ENCODE measurements at regions not wholly inside any gene's neighbourhood (a gene's known extent, or its start where the extent isn't known, plus 50 kb on each side); places are given as distances from the start of the nearest gene placed in this dataset.

- Histone ChIP-seq H3K27ac (ENCODE audit: low read length) (no peak overlapping the region), H3K4me3 (ENCODE audit: low read length) (no peak overlapping the region), H3K9ac (ENCODE audit: low read depth, low read length) (no peak overlapping the region), H3K4me1 (ENCODE audit: insufficient read depth, low read length) (no peaks in the 10 kb centered on the region), H3K9me3 (ENCODE audit: insufficient read depth, low read depth, low read length) (no peaks in the 10 kb centered on the region), H3K27me3 (ENCODE audit: insufficient read depth, low read length) (no peaks in the 10 kb centered on the region; the same call in 1 of the 2 replicates), H3K36me3 (ENCODE audit: insufficient read depth, low read depth, low read length) (no peaks in the 10 kb centered on the region)
Measured at GRCh38 chr2:45127321-45127720, 118.1 kb upstream of the SIX2 start.

- Histone ChIP-seq H3K9ac (ENCODE audit: low read depth, low read length) (no peak overlapping the region), H3K27me3 (ENCODE audit: insufficient read depth, low read length) (no peaks in the 10 kb centered on the region; the same call in 1 of the 2 replicates), H3K9me3 (ENCODE audit: insufficient read depth, low read depth, low read length) (no peaks in the 10 kb centered on the region), H3K36me3 (ENCODE audit: insufficient read depth, low read depth, low read length) (no peaks in the 10 kb centered on the region), H3K27ac (ENCODE audit: low read length) (no peak overlapping the region), H3K4me1 (ENCODE audit: insufficient read depth, low read length) (no peaks in the 10 kb centered on the region), H3K4me3 (ENCODE audit: low read length) (no peak overlapping the region)
Measured at GRCh38 chr2:45125232-45125631, 116.0 kb upstream of the SIX2 start.

GRCh38 chr2:45124456-45124855 is 115.2 kb upstream of the SIX2 start:
- Histone ChIP-seq H3K4me1 (ENCODE audit: insufficient read depth, low read length) (no peaks in the 10 kb centered on the region), H3K27me3 (ENCODE audit: insufficient read depth, low read length) (no peaks in the 10 kb centered on the region; the same call in 1 of the 2 replicates)

GRCh38 chr2:45123521-45124191 is 114.4 kb upstream of the SIX2 start:
- Histone ChIP-seq H3K27me3 (ENCODE audit: insufficient read depth, low read length) (no peaks in the 10 kb centered on the region; the same call in 1 of the 2 replicates), H3K36me3 (ENCODE audit: insufficient read depth, low read depth, low read length) (no peaks in the 10 kb centered on the region), H3K9ac (ENCODE audit: low read depth, low read length) (no peak overlapping the region), H3K4me3 (ENCODE audit: low read length) (no peak overlapping the region), H3K9me3 (ENCODE audit: insufficient read depth, low read depth, low read length) (no peaks in the 10 kb centered on the region), H3K27ac (ENCODE audit: low read length) (no peak overlapping the region), H3K4me1 (ENCODE audit: insufficient read depth, low read length) (no peaks in the 10 kb centered on the region)

More at GRCh38 chr2:45124456-45124855, 115.2 kb upstream of the SIX2 start:
- Histone ChIP-seq H3K27ac (ENCODE audit: low read length) (no peak overlapping the region), H3K4me3 (ENCODE audit: low read length) (no peak overlapping the region), H3K9ac (ENCODE audit: low read depth, low read length) (no peak overlapping the region), H3K36me3 (ENCODE audit: insufficient read depth, low read depth, low read length) (no peaks in the 10 kb centered on the region), H3K9me3 (ENCODE audit: insufficient read depth, low read depth, low read length) (no peaks in the 10 kb centered on the region)

- no peaks in the 10 kb centered on the region for H3K4me1 ChIP-seq (ENCODE audit: insufficient read depth, low read length)
- no peaks in the 10 kb centered on the region for H3K36me3 ChIP-seq (ENCODE audit: insufficient read depth, low read depth, low read length)
- no peaks in the 10 kb centered on the region for H3K9me3 ChIP-seq (ENCODE audit: insufficient read depth, low read depth, low read length)
- no peaks in the 10 kb centered on the region for H3K27me3 ChIP-seq (ENCODE audit: insufficient read depth, low read length)
- no peak overlapping the region for H3K4me3 ChIP-seq (ENCODE audit: low read length)
- H3K9ac ChIP-seq (ENCODE audit: low read depth, low read length): no peak overlapping the region
- no peak overlapping the region for H3K27ac ChIP-seq (ENCODE audit: low read length)
Measured at GRCh38 chr2:45123065-45123464, 113.8 kb upstream of the SIX2 start.

- H3K36me3 ChIP-seq (ENCODE audit: insufficient read depth, low read depth, low read length): no peaks in the 10 kb centered on the region
- H3K9me3 ChIP-seq (ENCODE audit: insufficient read depth, low read depth, low read length): no peaks in the 10 kb centered on the region
- H3K4me3 ChIP-seq (ENCODE audit: low read length): no peak overlapping the region
- no peak overlapping the region for H3K9ac ChIP-seq (ENCODE audit: low read depth, low read length)
- H3K27ac ChIP-seq (ENCODE audit: low read length): no peak overlapping the region
- no peaks in the 10 kb centered on the region for H3K27me3 ChIP-seq (ENCODE audit: insufficient read depth, low read length)
- H3K4me1 ChIP-seq (ENCODE audit: insufficient read depth, low read length): no peaks in the 10 kb centered on the region
Measured at GRCh38 chr2:45121236-45121927, 112.1 kb upstream of the SIX2 start.

- Histone ChIP-seq H3K27me3 (ENCODE audit: insufficient read depth, low read length) (no peaks in the 10 kb centered on the region), H3K27ac (ENCODE audit: low read length) (no peak overlapping the region), H3K4me3 (ENCODE audit: low read length) (no peak overlapping the region), H3K9ac (ENCODE audit: low read depth, low read length) (no peak overlapping the region), H3K4me1 (ENCODE audit: insufficient read depth, low read length) (no peaks in the 10 kb centered on the region), H3K9me3 (ENCODE audit: insufficient read depth, low read depth, low read length) (no peaks in the 10 kb centered on the region), H3K36me3 (ENCODE audit: insufficient read depth, low read depth, low read length) (no peaks in the 10 kb centered on the region)
Measured at GRCh38 chr2:45120546-45120945, 111.3 kb upstream of the SIX2 start.

GRCh38 chr2:45119855-45120254 is 110.6 kb upstream of the SIX2 start:
- no peaks in the 10 kb centered on the region for H3K9me3 ChIP-seq (ENCODE audit: insufficient read depth, low read depth, low read length)
- H3K36me3 ChIP-seq (ENCODE audit: insufficient read depth, low read depth, low read length): no peaks in the 10 kb centered on the region
- no peaks in the 10 kb centered on the region for H3K27me3 ChIP-seq (ENCODE audit: insufficient read depth, low read length)
- no peak overlapping the region for H3K4me3 ChIP-seq (ENCODE audit: low read length)
- H3K4me1 ChIP-seq (ENCODE audit: insufficient read depth, low read length): no peaks in the 10 kb centered on the region
- no peak overlapping the region for H3K9ac ChIP-seq (ENCODE audit: low read depth, low read length)
- H3K27ac ChIP-seq (ENCODE audit: low read length): no peak overlapping the region

- Histone ChIP-seq H3K9ac (ENCODE audit: low read depth, low read length) (no peak overlapping the region), H3K27ac (ENCODE audit: low read length) (no peak overlapping the region), H3K4me1 (ENCODE audit: insufficient read depth, low read length) (no peaks in the 10 kb centered on the region), H3K27me3 (ENCODE audit: insufficient read depth, low read length) (no peaks in the 10 kb centered on the region), H3K9me3 (ENCODE audit: insufficient read depth, low read depth, low read length) (no peaks in the 10 kb centered on the region), H3K4me3 (ENCODE audit: low read length) (no peak overlapping the region), H3K36me3 (ENCODE audit: insufficient read depth, low read depth, low read length) (no peaks in the 10 kb centered on the region)
Measured at GRCh38 chr2:45119038-45119437, 109.8 kb upstream of the SIX2 start.

- no peak overlapping the region for H3K4me3 ChIP-seq (ENCODE audit: low read length)
Measured at GRCh38 chr2:45117383-45117782, 108.1 kb upstream of the SIX2 start.

GRCh38 chr2:45115181-45115580 is 105.9 kb upstream of the SIX2 start:
- Histone ChIP-seq H3K4me1 (ENCODE audit: insufficient read depth, low read length) (no peaks in the 10 kb centered on the region), H3K27me3 (ENCODE audit: insufficient read depth, low read length) (no peaks in the 10 kb centered on the region), H3K9ac (ENCODE audit: low read depth, low read length) (no peak overlapping the region), H3K36me3 (ENCODE audit: insufficient read depth, low read depth, low read length) (no peaks in the 10 kb centered on the region), H3K9me3 (ENCODE audit: insufficient read depth, low read depth, low read length) (no peaks in the 10 kb centered on the region), H3K27ac (ENCODE audit: low read length) (no peak overlapping the region), H3K4me3 (ENCODE audit: low read length) (no peak overlapping the region)

More at GRCh38 chr2:45117383-45117782, 108.1 kb upstream of the SIX2 start:
- no peaks in the 10 kb centered on the region for H3K36me3 ChIP-seq (ENCODE audit: insufficient read depth, low read depth, low read length)
- H3K9ac ChIP-seq (ENCODE audit: low read depth, low read length): no peak overlapping the region
- no peaks in the 10 kb centered on the region for H3K4me1 ChIP-seq (ENCODE audit: insufficient read depth, low read length)
- no peaks in the 10 kb centered on the region for H3K9me3 ChIP-seq (ENCODE audit: insufficient read depth, low read depth, low read length)
- no peaks in the 10 kb centered on the region for H3K27me3 ChIP-seq (ENCODE audit: insufficient read depth, low read length)
- no peak overlapping the region for H3K27ac ChIP-seq (ENCODE audit: low read length)

Data from iPS-20b (cell line).